IMR-90 (cell line): ENCODE measurements at regions not wholly inside any gene's neighbourhood (a gene's known extent, or its start where the extent isn't known, plus 50 kb on each side); places are given as distances from the start of the nearest gene placed in this dataset.

ENCODE experiments used
- BHLHE40 ChIP-seq: fragments of 150-350 bp; IDR thresholded peaks from 2 replicates; pipeline ENCODE4 v1.6.1; 2016; ENCODE audit warnings: mild to moderate bottlenecking, low read depth, low read length
- CEBPB ChIP-seq: IDR thresholded peaks from 2 replicates; pipeline ENCODE4 v1.6.1; 2012; ENCODE audit warnings: low read depth, low read length, improper control_type of control experiment
- CHD1 ChIP-seq: IDR thresholded peaks from 2 replicates; pipeline ENCODE4 v1.6.1; 2012; ENCODE audit warnings: low read depth, low read length, improper control_type of control experiment
- ELK1 ChIP-seq: fragments of 150-350 bp; IDR thresholded peaks from 2 replicates; pipeline ENCODE4 v1.6.1; 2016; ENCODE audit warnings: low read depth, mild to moderate bottlenecking, low read length, moderate library complexity, borderline replicate concordance
- MAFK ChIP-seq: IDR thresholded peaks from 2 replicates; pipeline ENCODE4 v1.6.1; 2012; ENCODE audit warnings: low read depth, low read length, improper control_type of control experiment
- MAZ ChIP-seq: IDR thresholded peaks from 2 replicates; pipeline ENCODE4 v1.6.1; 2012; ENCODE audit warnings: low read depth, mild to moderate bottlenecking, low read length, improper control_type of control experiment, moderate library complexity, borderline replicate concordance
- MXI1 ChIP-seq: IDR thresholded peaks from 2 replicates; pipeline ENCODE4 v1.6.1; 2012; ENCODE audit warnings: low read depth, mild to moderate bottlenecking, low read length, moderate library complexity, borderline replicate concordance
- NFE2L2 ChIP-seq: fragments of 150-350 bp; IDR thresholded peaks from 2 replicates; pipeline ENCODE4 v1.6.1; 2016; ENCODE audit warnings: low read depth, mild to moderate bottlenecking, low read length
- POLR2A ChIP-seq: IDR thresholded peaks from 2 replicates; pipeline ENCODE4 v1.6.1; 2012; ENCODE audit warnings: mild to moderate bottlenecking, low read depth, low read length
- RAD21 ChIP-seq: IDR thresholded peaks from 2 replicates; pipeline ENCODE4 v1.6.1; 2012; ENCODE audit warnings: low read length, improper control_type of control experiment
- RFX5 ChIP-seq: IDR thresholded peaks from 2 replicates; pipeline ENCODE4 v1.8.0; 2012; ENCODE audit warnings: low read depth, mild to moderate bottlenecking, low read length, moderate library complexity
- SMC3 ChIP-seq: fragments of 150-350 bp; IDR thresholded peaks from 2 replicates; pipeline ENCODE4 v1.6.1; 2016; ENCODE audit warnings: low read depth, mild to moderate bottlenecking, antibody characterized with exemption, low read length, moderate library complexity
- TF ChIP-seq, protein P1 (sequence below): conservative IDR thresholded peaks from 2 replicates; pipeline ENCODE4 v1.5.1; 2012; ENCODE audit warnings: mild to moderate bottlenecking, low read depth, low read length, improper control_type of control experiment
- TF ChIP-seq, protein P2 (sequence below): fragments of 150-350 bp; IDR thresholded peaks from 2 replicates; pipeline ENCODE4 v1.6.1; 2017; ENCODE audit warnings: mild to moderate bottlenecking, antibody characterized with exemption, low read length, low read depth

GRCh38 chr2:176488431-176488830 is 219.2 kb downstream of the MTX2 start:
- TF ChIP-seq MAFK (no peak), POLR2A (no peak), CHD1 (no peak), MAZ (no peak), RFX5 (no peak), RAD21 (no peak), ELK1 (no peak), CEBPB (no peak), SMC3 (no peak), MXI1 (no peak), NFE2L2 (no peak), BHLHE40 (no peak)
- TF ChIP-seq, protein P1, sequence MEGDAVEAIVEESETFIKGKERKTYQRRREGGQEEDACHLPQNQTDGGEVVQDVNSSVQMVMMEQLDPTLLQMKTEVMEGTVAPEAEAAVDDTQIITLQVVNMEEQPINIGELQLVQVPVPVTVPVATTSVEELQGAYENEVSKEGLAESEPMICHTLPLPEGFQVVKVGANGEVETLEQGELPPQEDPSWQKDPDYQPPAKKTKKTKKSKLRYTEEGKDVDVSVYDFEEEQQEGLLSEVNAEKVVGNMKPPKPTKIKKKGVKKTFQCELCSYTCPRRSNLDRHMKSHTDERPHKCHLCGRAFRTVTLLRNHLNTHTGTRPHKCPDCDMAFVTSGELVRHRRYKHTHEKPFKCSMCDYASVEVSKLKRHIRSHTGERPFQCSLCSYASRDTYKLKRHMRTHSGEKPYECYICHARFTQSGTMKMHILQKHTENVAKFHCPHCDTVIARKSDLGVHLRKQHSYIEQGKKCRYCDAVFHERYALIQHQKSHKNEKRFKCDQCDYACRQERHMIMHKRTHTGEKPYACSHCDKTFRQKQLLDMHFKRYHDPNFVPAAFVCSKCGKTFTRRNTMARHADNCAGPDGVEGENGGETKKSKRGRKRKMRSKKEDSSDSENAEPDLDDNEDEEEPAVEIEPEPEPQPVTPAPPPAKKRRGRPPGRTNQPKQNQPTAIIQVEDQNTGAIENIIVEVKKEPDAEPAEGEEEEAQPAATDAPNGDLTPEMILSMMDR: no peak
- TF ChIP-seq, protein P2, sequence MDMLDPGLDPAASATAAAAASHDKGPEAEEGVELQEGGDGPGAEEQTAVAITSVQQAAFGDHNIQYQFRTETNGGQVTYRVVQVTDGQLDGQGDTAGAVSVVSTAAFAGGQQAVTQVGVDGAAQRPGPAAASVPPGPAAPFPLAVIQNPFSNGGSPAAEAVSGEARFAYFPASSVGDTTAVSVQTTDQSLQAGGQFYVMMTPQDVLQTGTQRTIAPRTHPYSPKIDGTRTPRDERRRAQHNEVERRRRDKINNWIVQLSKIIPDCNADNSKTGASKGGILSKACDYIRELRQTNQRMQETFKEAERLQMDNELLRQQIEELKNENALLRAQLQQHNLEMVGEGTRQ: no peak
